ELR (cell line): ENCODE measurements at regions not wholly inside any gene's neighbourhood (a gene's known extent, or its start where the extent isn't known, plus 50 kb on each side); places are given as distances from the start of the nearest gene placed in this dataset.
"Not testable (repeated sequence)": the region's sequence is repeated elsewhere in the genome, so short reads cannot be mapped to it uniquely, and the experiment has no call there.

ENCODE experiments used
- DNase-seq: peaks from one replicate; pipeline ENCODE4 v3.0.0-alpha.2; 2015; ENCODE audit warnings: low read depth

GRCh38 chr12:88706286-88706685 lies 126.0 kb upstream of the KITLG start:
- DNase-seq, result peak; percentile 14

- DNase-seq, result peak; percentile 81
Measured at GRCh38 chr12:88703790-88704189, 123.5 kb upstream of the KITLG start.

GRCh38 chr12:88698471-88698870 lies 118.2 kb upstream of the KITLG start:
- no peak for DNase-seq

- DNase-seq, result peak; percentile 50
Measured at GRCh38 chr12:88693837-88694445, 113.7 kb upstream of the KITLG start.

- DNase-seq, result peak; percentile 18
Measured at GRCh38 chr12:88691811-88692210, 111.5 kb upstream of the KITLG start.

- no peak for DNase-seq
Measured at GRCh38 chr12:88684610-88685009, 104.3 kb upstream of the KITLG start.

- DNase-seq, result no peak
Measured at GRCh38 chr12:88684170-88684569, 103.9 kb upstream of the KITLG start.

- no peak for DNase-seq
Measured at GRCh38 chr12:88683628-88684027, 103.4 kb upstream of the KITLG start.

- DNase-seq, result no peak
Measured at GRCh38 chr12:88681271-88681670, 101.0 kb upstream of the KITLG start.

GRCh38 chr12:88677464-88677863 lies 97.2 kb upstream of the KITLG start:
- DNase-seq, result no peak

GRCh38 chr12:88667615-88668014 lies 87.3 kb upstream of the KITLG start:
- DNase-seq, result not testable (repeated sequence)

- DNase-seq, result peak; percentile 25
Measured at GRCh38 chr12:88665071-88665470, 84.8 kb upstream of the KITLG start.

- peak; percentile 33 for DNase-seq
Measured at GRCh38 chr12:88662961-88663360, 82.7 kb upstream of the KITLG start.

- DNase-seq, result no peak
Measured at GRCh38 chr12:88662093-88662492, 81.8 kb upstream of the KITLG start.

GRCh38 chr12:88658009-88658408 lies 77.7 kb upstream of the KITLG start:
- peak; percentile 9 for DNase-seq

GRCh38 chr12:88650715-88651114 lies 70.4 kb upstream of the KITLG start:
- peak; percentile 23 for DNase-seq

GRCh38 chr12:88648625-88649024 lies 68.4 kb upstream of the KITLG start:
- DNase-seq, result no peak

GRCh38 chr12:88646824-88647223 lies 66.6 kb upstream of the KITLG start:
- no peak for DNase-seq

- no peak for DNase-seq
Measured at GRCh38 chr12:88645816-88646215, 65.5 kb upstream of the KITLG start.

GRCh38 chr12:88644946-88645702 lies 64.9 kb upstream of the KITLG start:
- no peak for DNase-seq

- no peak for DNase-seq
Measured at GRCh38 chr12:88643685-88644084, 63.4 kb upstream of the KITLG start.

GRCh38 chr12:88642675-88643431 lies 62.6 kb upstream of the KITLG start:
- DNase-seq, result no peak
